GM19397 (cell line): ENCODE measurements at regions not wholly inside any gene's neighbourhood (a gene's known extent, or its start where the extent isn't known, plus 50 kb on each side); places are given as distances from the start of the nearest gene placed in this dataset.

ENCODE experiments used
- ATAC-seq: cut with Tn5 transposase; IDR thresholded peaks from one replicate; pipeline ENCODE4 v1.9.1; 2021; ENCODE audit warnings: mild to moderate bottlenecking, moderate library complexity; ENCODE audit not compliant: unreplicated experiment

DNA sequence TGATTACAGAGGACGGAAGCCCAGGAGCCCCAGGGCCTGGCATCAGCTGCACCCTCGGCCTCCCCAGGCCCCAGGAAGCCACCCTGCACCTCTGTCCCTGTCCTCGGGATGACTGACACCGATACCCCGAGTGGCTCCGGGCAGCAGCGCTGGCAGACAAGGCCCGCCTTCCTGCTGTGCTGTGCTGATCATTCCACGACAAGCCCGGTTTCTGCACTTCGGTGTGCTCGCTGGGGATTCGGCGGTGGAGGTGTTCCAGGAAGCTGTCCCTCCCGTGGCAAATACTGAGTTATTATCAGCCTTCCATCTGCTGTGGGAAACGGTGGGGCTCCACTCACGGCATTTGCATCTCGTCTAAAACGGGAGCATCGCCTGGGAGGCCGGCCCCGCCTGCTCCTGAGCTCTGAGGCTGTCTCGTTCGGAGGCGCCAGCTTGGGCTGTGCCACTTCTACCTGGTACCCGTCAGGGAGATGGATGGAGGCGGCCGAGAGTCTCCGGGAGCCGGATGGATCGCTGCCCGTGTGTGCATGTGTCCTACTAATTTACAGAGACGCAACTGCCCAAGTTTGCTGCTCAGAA is 506.1 kb downstream of the BRD1 start:
- ATAC-seq, result no peak

DNA sequence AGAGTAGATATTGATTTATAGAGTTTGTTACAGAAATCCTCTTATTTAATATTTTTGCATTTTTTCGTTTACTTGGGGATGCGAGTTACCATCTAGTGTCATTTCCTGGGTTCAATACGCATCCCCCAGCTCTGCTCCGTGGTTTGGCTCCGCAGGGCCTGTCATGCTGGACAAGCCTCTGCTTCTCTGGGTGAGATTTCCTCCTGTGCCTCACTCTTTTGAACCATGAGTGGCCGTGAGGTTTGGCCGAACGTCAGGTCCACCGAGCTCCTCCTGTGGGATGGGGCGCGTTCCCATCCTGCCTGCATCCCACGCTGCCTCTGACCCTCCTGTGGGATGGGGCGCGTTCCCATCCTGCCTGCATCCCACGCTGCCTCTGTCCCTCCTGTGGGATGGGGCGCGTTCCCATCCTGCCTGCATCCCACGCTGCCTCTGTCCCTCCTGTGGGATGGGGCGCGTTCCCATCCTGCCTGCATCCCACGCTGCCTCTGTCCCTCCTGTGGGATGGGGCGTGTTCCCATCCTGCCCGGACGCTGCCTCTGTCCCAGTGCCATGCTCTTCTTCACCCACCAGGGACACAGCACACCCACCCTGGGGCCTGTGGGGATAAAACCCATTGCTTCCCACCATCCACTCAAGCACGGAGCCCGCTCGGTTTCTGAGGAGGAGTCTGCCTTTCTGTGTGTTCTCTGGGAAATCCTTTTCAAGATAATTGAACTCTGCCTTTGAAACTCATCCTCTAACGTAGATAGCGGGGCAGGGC is 506.8 kb downstream of the BRD1 start:
- ATAC-seq, result no peak

DNA sequence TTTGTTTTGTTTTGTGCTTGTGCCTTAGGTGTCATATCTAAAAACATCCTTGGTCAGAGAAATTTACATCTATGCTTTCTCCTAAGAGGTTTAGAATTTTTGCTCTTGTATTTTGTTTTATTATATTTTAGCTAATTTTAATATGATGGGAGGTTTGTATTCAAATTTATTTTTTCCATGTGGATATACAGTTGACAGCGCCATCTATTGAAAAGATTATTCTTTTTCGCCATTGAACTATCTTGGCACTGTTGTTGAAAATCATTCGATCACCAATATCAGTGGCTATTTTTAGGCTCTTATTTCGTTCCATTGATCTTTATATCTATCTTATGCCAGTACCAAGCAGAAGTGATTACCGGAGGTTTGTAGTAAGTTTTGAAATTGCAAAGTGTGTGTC is 510.3 kb downstream of the BRD1 start:
- no peak for ATAC-seq

DNA sequence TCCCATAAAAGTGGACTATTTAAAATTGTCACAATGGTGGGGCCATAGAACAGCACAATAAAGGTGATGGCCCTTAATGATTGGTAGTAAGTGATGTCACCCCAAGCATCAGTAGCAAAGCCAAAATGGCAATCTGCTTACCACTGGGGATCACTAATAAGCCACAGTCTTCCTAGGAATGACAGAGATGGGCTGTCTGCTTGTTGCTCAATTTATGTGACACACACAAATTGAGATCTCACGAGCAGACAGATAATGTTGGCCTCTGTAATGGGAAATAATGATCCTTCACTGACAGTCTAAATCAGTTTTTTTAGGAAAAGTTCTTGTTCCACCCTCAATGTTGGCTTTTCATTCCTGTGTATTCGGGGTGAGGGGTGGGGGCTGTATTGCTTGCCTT is 515.1 kb downstream of the BRD1 start:
- no peak for ATAC-seq

DNA sequence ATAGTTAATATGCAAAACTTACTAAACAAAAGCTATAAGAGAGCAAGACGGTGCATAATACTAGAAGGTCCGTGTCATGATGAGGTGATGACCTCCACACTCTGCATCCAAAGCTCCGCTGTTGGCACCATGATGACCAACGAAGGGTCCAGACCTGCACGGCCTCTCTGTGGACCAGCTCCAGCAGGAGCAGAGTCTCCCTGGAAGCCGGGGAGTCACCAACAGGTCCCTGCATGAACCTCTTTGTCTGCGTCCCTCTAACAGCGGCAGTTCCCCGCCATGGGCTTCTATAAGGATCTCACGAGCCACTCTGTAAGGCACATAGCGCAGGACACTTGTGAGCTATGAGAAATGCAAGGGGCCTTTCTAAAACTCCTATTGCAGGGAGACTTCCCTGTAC is 517.3 kb downstream of the BRD1 start:
- no peak for ATAC-seq

DNA sequence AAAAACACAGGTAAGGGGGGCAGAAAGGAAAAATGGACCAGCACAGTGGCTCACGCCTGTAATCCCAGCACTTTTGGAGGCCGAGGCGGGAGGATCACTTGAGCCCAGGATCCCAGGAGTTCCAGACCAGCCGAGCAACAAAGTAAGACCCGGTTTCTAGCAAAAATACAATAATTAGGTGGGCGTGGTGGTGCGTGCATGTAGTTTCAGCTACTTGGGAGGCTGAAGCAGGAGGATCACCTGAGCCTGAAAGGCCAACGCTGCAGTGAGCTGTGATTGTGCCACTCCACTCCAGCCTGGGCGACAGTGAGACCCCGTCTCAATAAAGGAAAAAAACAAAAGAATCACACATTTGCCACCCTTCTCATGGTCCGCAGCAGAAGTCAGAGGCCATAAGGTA is 519.4 kb downstream of the BRD1 start:
- no peak for ATAC-seq

DNA sequence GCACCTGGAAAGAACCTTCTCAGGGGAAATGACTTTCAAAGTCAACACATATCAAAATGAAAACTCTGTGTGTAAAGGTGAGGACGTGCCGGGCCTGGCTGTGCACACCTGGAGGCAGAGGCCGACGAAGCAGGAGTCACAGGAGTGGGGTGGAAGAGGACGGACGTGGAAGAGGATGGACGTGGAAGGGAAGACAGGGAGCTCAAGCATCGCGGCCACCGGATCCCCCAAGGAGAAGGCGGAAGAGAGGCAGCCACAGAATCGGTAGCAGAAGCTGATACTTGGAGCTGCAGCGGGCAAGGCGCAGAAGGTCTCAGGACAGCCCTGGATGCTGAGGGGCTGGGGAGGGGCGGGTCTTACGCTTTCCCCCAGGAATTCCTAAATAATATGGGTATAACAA is 519.8 kb downstream of the BRD1 start:
- no peak for ATAC-seq

DNA sequence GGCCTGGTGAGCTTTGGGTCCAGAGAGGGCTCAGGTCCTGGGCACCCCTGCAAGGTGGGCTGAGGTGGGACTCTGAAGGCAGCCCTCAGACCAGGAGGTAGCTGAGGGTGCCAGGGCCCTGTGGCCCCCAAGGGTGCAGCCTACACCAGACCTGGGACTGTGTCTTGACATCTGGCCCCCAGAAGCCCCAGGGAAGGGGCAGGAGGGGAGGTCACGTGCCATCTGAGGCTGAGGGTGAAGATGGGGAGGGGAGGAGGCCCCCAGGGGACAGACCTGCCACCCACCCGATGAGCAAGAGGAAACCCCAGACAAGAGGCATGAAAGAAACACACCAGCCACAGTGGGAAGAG is 520.2 kb downstream of the BRD1 start:
- no peak for ATAC-seq

DNA sequence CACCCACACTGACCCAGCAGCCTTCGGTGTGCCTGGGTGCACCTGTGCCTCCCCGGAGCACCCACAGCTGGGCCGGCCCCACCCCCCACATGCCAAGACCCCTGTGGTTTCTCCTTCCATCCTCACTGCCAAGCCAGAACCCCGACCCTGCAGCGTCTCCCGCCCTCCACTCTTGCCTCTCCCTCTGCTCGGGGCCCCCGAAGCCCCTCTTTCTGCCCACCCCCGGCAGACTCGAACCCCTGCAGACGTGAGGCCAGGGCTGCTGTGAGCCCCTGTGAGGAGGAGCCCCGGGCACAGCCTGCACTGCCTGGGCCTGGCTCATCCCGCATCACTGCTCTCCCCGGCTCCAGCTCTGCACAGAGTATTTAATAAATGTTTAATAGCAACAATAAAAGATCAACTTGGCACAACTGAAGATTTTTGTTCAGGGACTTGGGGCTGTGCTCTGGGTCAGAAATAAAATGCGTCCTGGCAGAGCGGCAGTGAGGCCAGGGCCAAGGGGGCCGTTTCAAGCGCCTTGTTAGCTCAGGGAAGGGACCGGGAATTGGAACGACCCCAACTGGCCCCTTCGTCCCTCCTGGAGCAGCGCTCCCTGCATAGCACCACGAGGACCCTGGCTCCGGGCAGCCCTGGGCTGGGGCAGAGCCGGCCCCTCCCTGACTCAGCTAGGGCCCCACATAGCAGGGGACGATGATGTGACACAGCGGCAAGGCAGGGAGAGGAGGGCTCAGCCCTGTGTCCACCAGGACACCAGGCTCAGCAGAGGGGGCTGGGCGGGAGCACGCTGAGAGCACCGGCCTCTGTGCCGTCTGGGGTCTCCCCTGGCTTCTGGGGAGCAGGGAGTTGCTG is 520.8 kb downstream of the BRD1 start:
- no peak for ATAC-seq

DNA sequence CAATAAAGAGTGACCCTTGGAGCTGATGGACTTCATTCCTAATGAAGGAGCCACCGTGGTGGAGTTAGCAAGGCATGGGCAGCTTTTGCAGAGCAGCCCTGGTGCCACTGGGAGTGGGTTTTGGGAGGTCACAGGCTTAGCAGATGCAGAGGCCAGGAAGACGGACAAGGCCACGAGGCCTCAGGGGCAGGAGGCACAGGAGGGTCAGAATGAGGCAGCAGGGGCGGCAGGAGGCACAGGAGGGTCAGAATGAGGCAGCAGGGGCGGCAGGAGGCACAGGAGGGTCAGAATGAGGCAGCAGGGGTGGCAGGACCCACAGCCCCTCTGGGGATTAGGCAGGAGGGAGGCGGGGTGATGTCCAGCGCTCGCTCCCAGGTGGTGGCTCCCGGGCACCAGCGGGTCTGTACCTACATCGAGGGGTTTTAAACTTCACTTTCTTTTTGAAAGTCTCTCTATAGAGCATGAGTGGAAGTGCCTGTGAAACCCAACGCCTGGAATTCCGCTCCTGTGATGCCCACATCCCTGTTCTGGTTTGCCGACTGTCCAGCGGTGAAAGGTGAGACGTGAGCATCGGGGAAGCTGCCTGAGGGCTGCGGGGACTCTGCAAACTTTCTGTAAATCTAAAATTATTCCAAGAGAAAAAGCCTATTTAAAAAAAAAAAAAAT is 521.6 kb downstream of the BRD1 start:
- no peak for ATAC-seq

DNA sequence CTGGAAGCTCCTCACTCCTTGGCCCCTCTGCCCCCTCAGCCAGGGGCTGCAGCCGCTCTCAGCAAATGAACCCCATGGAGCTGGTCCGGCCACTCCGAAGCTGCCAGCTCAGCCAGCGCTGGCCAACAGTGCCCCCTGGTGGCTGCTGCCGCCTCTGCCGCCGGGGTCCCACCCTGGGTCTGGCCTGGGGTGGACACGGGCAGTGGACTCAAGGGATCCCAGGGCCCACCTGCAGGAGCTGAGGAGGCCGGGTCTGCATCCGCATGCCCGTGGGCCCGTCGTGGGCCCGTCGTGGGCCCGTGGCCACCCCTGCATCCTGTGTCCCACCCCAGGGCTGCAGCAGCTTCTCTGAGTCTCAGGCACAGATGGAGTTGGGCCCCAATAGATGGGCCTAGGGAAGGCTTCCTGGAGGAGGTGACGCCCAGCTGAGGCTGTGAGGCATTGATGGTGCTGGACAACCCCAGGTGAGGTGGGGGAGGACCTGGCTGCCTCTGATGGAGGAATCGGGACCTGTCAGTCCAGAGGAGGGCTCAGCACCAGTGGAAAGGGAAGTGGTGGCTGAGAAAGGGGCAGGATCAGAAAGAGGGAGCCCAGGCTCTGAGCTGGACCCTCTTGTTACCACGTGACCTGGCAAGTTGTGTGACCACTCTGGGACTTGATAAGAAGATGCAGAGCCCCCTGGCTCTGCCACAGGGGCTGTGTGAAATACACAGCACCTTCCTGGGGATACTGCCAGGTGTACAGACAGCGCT is 522.3 kb downstream of the BRD1 start:
- no peak for ATAC-seq

DNA sequence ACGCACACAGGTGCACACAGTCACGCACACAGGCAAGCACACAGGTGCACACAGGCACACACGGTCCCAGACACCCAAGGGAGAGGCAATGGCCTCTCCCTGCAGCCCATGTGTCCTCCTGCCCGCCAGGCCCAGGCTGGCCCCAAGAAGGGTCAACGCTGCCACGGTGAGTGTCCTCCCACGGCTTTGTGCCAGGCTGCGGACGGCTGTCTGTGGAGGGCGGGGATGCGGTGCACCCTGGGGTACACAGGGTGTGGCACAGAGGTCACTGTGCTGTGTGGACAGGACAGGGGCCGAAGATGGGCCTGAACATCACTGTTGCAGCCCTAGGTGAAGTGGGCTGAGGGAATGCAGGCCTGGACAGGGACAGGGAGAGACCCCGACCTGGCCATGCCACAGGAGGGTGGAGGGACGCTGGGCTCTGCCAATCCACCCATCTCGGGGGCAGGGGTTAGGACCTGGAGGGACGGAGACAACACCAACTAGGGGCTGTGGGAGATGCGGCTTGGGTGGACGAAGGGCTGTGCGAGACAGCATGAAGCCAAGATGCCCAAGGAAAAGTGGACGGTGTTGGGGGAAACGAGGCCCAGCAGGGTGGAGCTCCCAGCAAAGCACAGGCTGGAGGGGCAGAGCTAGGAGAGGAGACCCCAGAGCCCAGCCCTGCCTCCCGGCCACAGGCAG is 523.8 kb downstream of the BRD1 start:
- no peak for ATAC-seq

DNA sequence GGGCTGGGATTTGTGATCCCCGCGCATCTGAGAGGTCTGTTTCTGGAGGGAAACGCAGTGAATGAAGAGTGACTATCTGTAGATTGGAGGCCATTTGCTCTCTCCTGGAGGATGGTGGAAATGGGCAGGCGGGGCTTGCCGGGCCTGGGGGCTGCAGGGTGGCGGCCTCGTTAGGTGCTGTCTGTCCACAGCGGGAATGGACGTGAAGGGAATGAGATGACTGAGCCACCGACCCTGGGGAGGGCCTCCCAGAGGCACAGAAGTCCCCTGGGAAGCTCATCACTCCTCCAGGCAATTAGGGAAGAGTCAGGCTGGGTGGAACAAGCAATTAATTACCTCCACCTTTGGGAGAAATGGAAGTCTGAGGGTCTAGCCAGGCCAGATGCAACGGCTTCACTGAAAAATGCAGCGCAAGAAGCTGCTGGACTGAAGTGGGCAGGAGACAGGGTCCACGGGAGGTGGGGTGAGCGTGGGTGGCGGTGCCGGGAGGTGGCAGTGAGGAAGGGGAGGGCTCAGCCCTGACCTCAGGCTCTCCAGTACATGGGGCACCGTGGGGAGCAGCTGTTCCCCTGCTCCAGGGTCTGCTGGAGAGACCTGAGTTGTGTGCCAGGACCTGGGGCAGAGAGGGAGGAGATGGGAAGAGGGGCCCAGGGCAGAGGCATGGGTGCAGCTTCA is 524.5 kb downstream of the BRD1 start:
- ATAC-seq, result no peak

DNA sequence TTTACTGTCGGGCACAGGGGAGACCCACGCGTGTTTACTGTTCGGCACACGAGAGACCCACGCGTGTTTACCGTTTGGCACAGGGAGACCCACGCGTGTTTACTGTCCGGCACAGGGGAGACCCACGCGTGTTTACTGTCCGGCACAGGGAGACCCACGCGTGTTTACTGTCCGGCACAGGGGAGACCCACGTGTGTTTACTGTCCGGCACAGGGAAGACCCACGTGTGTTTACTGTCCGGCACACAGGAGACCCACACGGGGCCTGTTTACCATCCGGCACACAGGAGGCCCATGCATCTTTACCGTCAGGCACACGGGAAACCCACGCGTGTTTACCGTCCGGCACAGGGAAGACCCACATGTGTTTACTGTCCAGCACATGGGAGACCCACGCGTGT is 525.1 kb downstream of the BRD1 start:
- ATAC-seq, result no peak

DNA sequence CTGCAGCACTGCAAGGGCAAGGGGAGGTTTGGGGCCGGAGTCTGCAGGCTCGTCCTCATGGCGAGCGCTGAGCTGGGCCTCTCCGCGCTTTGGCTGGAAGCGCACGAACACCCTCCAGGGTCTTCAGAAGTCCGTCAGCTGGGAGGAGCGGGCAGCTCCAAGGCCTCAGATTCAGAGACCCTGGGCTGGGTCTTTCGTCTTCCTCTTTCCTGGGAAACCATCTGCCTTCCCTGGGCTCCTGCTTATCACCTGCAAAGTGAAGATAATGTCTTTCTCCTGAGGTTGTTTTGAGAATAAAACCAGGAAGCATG is 525.6 kb downstream of the BRD1 start:
- ATAC-seq, result no peak

DNA sequence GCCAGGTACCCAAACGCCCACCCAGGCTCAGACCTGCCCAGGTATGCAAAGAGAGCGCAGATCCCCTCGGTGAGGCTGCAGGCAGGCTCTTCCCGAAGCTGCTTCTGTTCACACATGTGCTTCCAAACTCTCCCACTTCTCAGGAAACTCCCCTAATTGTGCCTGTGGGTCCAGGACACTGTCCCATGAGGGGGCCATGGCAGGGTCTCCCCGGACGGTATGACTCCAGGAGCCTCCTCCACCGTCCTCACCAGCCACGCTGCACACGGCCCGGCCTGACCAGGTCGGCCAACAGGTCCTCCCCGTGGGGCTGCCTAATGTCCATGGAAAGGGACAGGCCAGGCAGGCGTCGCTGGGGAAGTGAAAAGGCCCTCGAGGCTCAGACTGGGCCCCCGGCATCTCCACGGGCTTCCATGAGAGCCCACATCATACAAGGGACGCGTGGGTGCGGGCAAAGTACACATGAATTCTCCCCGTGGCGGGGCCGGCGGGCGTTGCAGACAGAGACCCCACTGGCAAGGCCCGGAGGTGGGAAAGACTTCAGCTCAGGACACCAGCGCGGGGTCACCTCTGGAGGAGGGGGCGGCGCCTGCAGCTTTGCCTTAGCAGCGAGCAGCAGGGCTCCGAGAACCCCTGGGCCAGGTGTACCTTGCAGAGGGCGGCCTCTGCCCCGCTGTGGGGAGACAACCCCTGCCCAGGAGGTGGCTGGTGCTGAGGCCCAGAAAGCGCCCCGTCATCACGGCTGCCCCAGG is 526.1 kb downstream of the BRD1 start:
- ATAC-seq, result no peak

DNA sequence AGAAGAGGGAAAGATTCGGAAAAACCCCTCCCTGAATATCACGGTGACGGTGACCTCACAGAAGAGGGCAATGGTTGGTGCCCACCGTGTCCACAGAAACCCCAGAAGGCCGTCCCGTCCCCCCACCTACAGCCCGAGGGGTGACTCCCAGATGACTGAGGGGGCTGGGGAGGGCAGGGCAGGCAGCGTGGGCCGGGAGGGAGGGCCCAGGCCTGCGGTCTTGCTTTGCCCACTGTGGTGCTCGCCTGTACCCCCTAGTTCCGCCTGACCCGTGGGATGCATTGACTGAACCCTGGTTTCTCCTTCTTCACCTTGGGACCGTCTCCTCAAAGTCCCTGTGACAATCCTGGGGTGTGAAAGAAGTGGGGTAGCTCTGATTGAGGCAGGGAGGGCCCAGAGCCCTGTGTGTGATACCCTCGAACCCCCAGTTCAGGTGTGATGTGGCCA is 526.7 kb downstream of the BRD1 start:
- no peak for ATAC-seq

DNA sequence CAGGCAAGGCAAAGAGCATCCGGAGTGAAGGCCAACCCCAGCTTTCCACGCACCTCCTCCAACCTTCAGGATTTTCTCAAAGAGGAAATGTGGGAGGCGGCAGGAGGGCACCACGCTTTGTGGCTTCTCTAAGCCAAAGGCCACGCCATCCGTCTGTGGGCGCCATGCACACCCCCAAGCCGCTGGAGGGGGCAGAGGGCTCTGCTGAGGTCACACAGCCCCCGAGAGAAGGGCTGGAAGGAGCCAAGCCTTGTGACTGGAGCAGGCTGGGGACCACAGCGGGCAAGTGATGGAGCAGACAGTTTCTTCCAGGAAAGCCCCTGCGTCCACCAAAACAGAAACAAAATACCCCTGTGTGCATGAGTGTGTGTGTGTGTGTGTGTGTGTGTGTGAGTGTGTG is 527.4 kb downstream of the BRD1 start:
- ATAC-seq, result no peak

DNA sequence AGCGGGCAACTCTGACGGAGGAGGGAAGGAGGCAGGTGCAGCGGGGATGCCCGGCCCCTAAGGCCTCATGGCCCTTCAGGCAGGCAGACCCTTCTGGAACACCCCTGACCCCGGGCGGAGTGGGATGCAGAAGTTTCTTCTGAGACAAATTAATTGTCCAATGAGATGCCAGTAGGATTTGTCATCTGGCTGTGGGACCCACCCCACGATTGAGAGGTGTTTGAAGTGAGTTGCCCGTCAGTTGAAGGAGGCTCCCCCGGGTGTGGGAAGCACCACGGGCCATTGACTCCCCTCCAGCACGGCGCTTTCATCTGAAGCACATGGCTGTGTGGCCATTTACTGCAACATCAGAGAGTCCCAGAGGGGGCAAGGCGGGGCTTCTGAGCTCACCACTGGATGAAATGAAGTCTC is 527.8 kb downstream of the BRD1 start:
- ATAC-seq, result no peak
